H1 (cell line): ENCODE measurements at regions not wholly inside any gene's neighbourhood (a gene's known extent, or its start where the extent isn't known, plus 50 kb on each side); places are given as distances from the start of the nearest gene placed in this dataset.

Experiments
- CTCF ChIP-seq, 3 experiments: IDR thresholded peaks; 1 replicate in 2 of 3; 2 replicates in 1 of 3; pipeline versions ENCODE4 v1.5.1 to v1.6.1; 2011; ENCODE audit warnings: low read length in 3 of 3, mild to moderate bottlenecking in 3 of 3, inconsistent platforms in 2 of 3, low read depth in 1 of 3, moderate library complexity in 1 of 3; ENCODE audit not compliant: insufficient read depth in 1 of 3; ENCODE audit errors: control extremely low read depth in 1 of 3
- MAX ChIP-seq: IDR thresholded peaks from 2 replicates; pipeline ENCODE4 v1.6.1; 2012; ENCODE audit warnings: inconsistent platforms
- TAF1 ChIP-seq: IDR thresholded peaks from 2 replicates; pipeline ENCODE4 v1.6.1; 2011; ENCODE audit warnings: mild to moderate bottlenecking, low read depth, low read length
- TCF12 ChIP-seq: IDR thresholded peaks from 2 replicates; pipeline ENCODE4 v1.6.1; 2011; ENCODE audit warnings: low read depth, mild to moderate bottlenecking, low read length
- USF2 ChIP-seq: IDR thresholded peaks from 2 replicates; pipeline ENCODE4 v1.6.1; 2011; ENCODE audit warnings: low read length, improper control_type of control experiment
- YY1 ChIP-seq: IDR thresholded peaks from 2 replicates; pipeline ENCODE4 v1.6.1; 2011; ENCODE audit warnings: low read depth, mild to moderate bottlenecking, low read length
- ZNF274 ChIP-seq: IDR thresholded peaks from 2 replicates; pipeline ENCODE4 v1.7.0; 2012; ENCODE audit warnings: low read length, borderline replicate concordance; ENCODE audit errors: extremely low read depth

GRCh38 chr13:90719461-90719860 is 628.0 kb upstream of the MIR17HG start:
- TF ChIP-seq MAX (no peak), ZNF274 (no peak), TAF1 (no peak), CTCF (IDR thresholded peaks at IDR 0.05; ENCODE audit: control extremely low read depth in 1 of 3, insufficient read depth in 1 of 3, low read depth in 1 of 3, low read length in 3 of 3) (no peak), USF2 (no peak), TCF12 (no peak), YY1 (no peak)
